Panc1 (cell line): ENCODE measurements at regions not wholly inside any gene's neighbourhood (a gene's known extent, or its start where the extent isn't known, plus 50 kb on each side); places are given as distances from the start of the nearest gene placed in this dataset.

ENCODE experiments used
- CTCF ChIP-seq: fragments of 450-650 bp; IDR thresholded peaks from 2 replicates; pipeline ENCODE4 v1.5.1; 2017; ENCODE audit warnings: mild to moderate bottlenecking
- POLR2AphosphoS5 ChIP-seq: IDR thresholded peaks from 2 replicates; pipeline ENCODE4 v1.6.1; 2012; ENCODE audit warnings: mild to moderate bottlenecking, low read depth, low read length, moderate library complexity
- TCF7L2 ChIP-seq: IDR thresholded peaks from 2 replicates; pipeline ENCODE4 v1.6.1; 2011; ENCODE audit warnings: mild to moderate bottlenecking, low read depth, low read length, inconsistent platforms
- TF ChIP-seq, protein P1 (sequence below), 2 experiments: IDR thresholded peaks; 2 replicates each; pipeline ENCODE4 v1.6.1; 2011 to 2012; ENCODE audit warnings: low read depth in 2 of 2, control low read depth in 1 of 2, low read length in 1 of 2, mild to moderate bottlenecking in 1 of 2, moderate library complexity in 1 of 2; ENCODE audit not compliant: insufficient read depth in 1 of 2

DNA sequence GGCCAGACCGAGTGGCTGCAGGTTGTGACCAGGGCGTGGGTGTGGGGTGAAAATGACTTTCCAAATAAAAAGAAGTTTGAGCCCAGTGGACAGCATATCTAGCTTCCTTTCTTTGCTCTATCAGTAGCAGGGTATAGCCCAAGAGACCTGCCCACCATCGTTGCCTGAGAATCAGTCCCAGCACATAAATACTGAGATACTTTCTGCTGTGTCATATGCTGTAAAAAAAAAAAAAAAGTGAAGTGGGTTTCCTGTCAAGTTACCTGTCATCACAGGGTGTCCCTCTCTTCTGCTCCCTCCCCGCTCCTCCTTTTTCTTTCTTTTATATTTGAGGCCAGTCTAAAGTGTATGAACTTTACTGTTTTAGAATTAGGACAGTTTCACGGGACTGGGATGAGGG lies 330.3 kb upstream of the BOD1L1 start:
- TF ChIP-seq CTCF (no peak), TCF7L2 (no peak), POLR2AphosphoS5 (no peak)
- TF ChIP-seq, protein P1, sequence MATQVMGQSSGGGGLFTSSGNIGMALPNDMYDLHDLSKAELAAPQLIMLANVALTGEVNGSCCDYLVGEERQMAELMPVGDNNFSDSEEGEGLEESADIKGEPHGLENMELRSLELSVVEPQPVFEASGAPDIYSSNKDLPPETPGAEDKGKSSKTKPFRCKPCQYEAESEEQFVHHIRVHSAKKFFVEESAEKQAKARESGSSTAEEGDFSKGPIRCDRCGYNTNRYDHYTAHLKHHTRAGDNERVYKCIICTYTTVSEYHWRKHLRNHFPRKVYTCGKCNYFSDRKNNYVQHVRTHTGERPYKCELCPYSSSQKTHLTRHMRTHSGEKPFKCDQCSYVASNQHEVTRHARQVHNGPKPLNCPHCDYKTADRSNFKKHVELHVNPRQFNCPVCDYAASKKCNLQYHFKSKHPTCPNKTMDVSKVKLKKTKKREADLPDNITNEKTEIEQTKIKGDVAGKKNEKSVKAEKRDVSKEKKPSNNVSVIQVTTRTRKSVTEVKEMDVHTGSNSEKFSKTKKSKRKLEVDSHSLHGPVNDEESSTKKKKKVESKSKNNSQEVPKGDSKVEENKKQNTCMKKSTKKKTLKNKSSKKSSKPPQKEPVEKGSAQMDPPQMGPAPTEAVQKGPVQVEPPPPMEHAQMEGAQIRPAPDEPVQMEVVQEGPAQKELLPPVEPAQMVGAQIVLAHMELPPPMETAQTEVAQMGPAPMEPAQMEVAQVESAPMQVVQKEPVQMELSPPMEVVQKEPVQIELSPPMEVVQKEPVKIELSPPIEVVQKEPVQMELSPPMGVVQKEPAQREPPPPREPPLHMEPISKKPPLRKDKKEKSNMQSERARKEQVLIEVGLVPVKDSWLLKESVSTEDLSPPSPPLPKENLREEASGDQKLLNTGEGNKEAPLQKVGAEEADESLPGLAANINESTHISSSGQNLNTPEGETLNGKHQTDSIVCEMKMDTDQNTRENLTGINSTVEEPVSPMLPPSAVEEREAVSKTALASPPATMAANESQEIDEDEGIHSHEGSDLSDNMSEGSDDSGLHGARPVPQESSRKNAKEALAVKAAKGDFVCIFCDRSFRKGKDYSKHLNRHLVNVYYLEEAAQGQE (IDR thresholded peaks at IDR 0.05; ENCODE audit: insufficient read depth in 1 of 2, low read depth in 2 of 2, low read length in 1 of 2), result no peak
